Neural progenitor cell (in vitro differentiated cells): ENCODE measurements at regions not wholly inside any gene's neighbourhood (a gene's known extent, or its start where the extent isn't known, plus 50 kb on each side); places are given as distances from the start of the nearest gene placed in this dataset.

Experiments used
- DNase-seq: peaks from one replicate; pipeline ENCODE4 v3.0.0-alpha.2; 2016; ENCODE audit warnings: low spot score
- H2AFZ ChIP-seq: fragments of 200-600 bp; sonication (generic); replicated peaks from 2 replicates; pipeline ENCODE4 v1.6.1; 2016; ENCODE audit warnings: antibody characterized with exemption
- H3F3A ChIP-seq: fragments of 200-600 bp; sonication (generic); 2 replicates; pipeline ENCODE4 v1.6.1; 2016; ENCODE audit warnings: antibody characterized with exemption, low read depth
- H3K27ac ChIP-seq: fragments of 200-600 bp; sonication (generic); 2 replicates; pipeline ENCODE4 v1.5.1; 2016; ENCODE audit warnings: mild to moderate bottlenecking
- H3K27me3 ChIP-seq: fragments of 200-600 bp; sonication (generic); 2 replicates; pipeline ENCODE4 v1.6.1; 2016; ENCODE audit warnings: mild to moderate bottlenecking, moderate library complexity
- H3K36me3 ChIP-seq: fragments of 200-600 bp; sonication (generic); 2 replicates; pipeline ENCODE4 v1.5.1; 2016
- H3K4me1 ChIP-seq: fragments of 200-600 bp; sonication (generic); 2 replicates; pipeline ENCODE4 v1.6.1; 2016; ENCODE audit warnings: mixed run types
- H3K4me2 ChIP-seq: fragments of 200-600 bp; sonication (generic); 2 replicates; pipeline ENCODE4 v1.6.1; 2016
- H3K4me3 ChIP-seq: fragments of 200-600 bp; sonication (generic); 2 replicates; pipeline ENCODE4 v1.5.1; 2016
- H3K79me2 ChIP-seq: fragments of 200-600 bp; sonication (generic); 2 replicates; pipeline ENCODE4 v1.6.1; 2016; ENCODE audit warnings: low read depth
- H3K9ac ChIP-seq: fragments of 200-600 bp; sonication (generic); 2 replicates; pipeline ENCODE4 v1.6.1; 2016
- H3K9me3 ChIP-seq: fragments of 200-600 bp; sonication (generic); 2 replicates; pipeline ENCODE4 v1.5.1; 2016; ENCODE audit warnings: low read depth
- H4K20me1 ChIP-seq: fragments of 200-600 bp; sonication (generic); 2 replicates; pipeline ENCODE4 v1.6.1; 2016; ENCODE audit warnings: low read depth
- H3K27ac Mint-ChIP-seq: 3 replicates; pipeline ENCODE4 v1.8.0; 2021; ENCODE audit warnings: mixed read lengths
- H3K27me3 Mint-ChIP-seq: 2 replicates; pipeline ENCODE4 v1.8.0; 2022; ENCODE audit warnings: low read depth, mild to moderate bottlenecking, inconsistent platforms, moderate library complexity, mixed read lengths; ENCODE audit not compliant: insufficient read depth
- H3K36me3 Mint-ChIP-seq: 3 replicates; pipeline ENCODE4 v1.8.0; 2021; ENCODE audit warnings: mixed read lengths
- H3K4me1 Mint-ChIP-seq: 3 replicates; pipeline ENCODE4 v1.8.0; 2021; ENCODE audit warnings: mixed read lengths
- H3K4me3 Mint-ChIP-seq: 3 replicates; pipeline ENCODE4 v1.8.0; 2021; ENCODE audit warnings: mild to moderate bottlenecking, moderate library complexity, mixed read lengths
- H3K9me3 Mint-ChIP-seq: 3 replicates; pipeline ENCODE4 v1.8.0; 2020; ENCODE audit warnings: mixed read lengths
- CTCF ChIP-seq: fragments of 200-600 bp; sonication (generic); IDR thresholded peaks from 2 replicates; pipeline ENCODE4 v1.5.1; 2017; ENCODE audit warnings: antibody characterized with exemption, mild to moderate bottlenecking
- EZH2 ChIP-seq: fragments of 200-600 bp; sonication (generic); IDR thresholded peaks from 2 replicates; pipeline ENCODE4 v1.6.1; 2017; ENCODE audit warnings: antibody characterized with exemption, mild to moderate bottlenecking, moderate library complexity
- EZH2phosphoT487 ChIP-seq: fragments of 200-600 bp; sonication (generic); IDR thresholded peaks from 2 replicates; pipeline ENCODE4 v1.6.1; 2017; ENCODE audit warnings: antibody characterized with exemption

- Histone ChIP-seq H3K79me2 (no peaks in the 10 kb centered on the region), H3K9me3 (no peaks in the 10 kb centered on the region), H4K20me1 (no peaks in the 10 kb centered on the region), H3K9ac (no peak overlapping the region), H3F3A (no peaks in the 10 kb centered on the region), H2AFZ (no peak overlapping the region), H3K4me1 (no peaks in the 10 kb centered on the region), H3K36me3 (no peaks in the 10 kb centered on the region), H3K4me2 (no peak overlapping the region), H3K27ac (no peak overlapping the region), H3K27me3 (no peaks in the 10 kb centered on the region), H3K4me3 (no peak overlapping the region)
- no peak overlapping the region for H3K27ac Mint-ChIP-seq
- H3K27me3 Mint-ChIP-seq, result no peaks in the 10 kb centered on the region
- no peak overlapping the region for H3K4me3 Mint-ChIP-seq
- no peak for DNase-seq
- H3K4me1 Mint-ChIP-seq, result peaks cover 16% of the 10 kb centered on the region
- H3K36me3 Mint-ChIP-seq, result no peaks in the 10 kb centered on the region
- no peaks in the 10 kb centered on the region for H3K9me3 Mint-ChIP-seq
- TF ChIP-seq EZH2phosphoT487 (no peak), CTCF (no peak), EZH2 (no peak)
Observed at GRCh38 chr14:65153101-65153500, 50.8 kb upstream of the MAX start.

- Histone ChIP-seq H3K4me1 (no peaks in the 10 kb centered on the region), H3K9ac (no peak overlapping the region), H3K27ac (no peak overlapping the region), H2AFZ (peak overlapping the region; percentile 15), H3K27me3 (no peaks in the 10 kb centered on the region), H3K79me2 (no peaks in the 10 kb centered on the region), H3K4me2 (no peak overlapping the region), H3K4me3 (no peak overlapping the region), H3K36me3 (no peaks in the 10 kb centered on the region), H4K20me1 (no peaks in the 10 kb centered on the region), H3K9me3 (no peaks in the 10 kb centered on the region), H3F3A (no peaks in the 10 kb centered on the region)
- Mint-ChIP-seq H3K36me3 (no peaks in the 10 kb centered on the region), H3K27ac (no peak overlapping the region), H3K4me1 (peaks cover 4% of the 10 kb centered on the region), H3K27me3 (no peaks in the 10 kb centered on the region), H3K9me3 (no peaks in the 10 kb centered on the region), H3K4me3 (no peak overlapping the region)
- DNase-seq, result no peak
- TF ChIP-seq CTCF (no peak), EZH2phosphoT487 (no peak), EZH2 (no peak)
Observed at GRCh38 chr14:65156568-65157366, 54.5 kb upstream of the MAX start.

- H3K36me3 ChIP-seq, result no peaks in the 10 kb centered on the region
- no peaks in the 10 kb centered on the region for H3K27me3 ChIP-seq
- Mint-ChIP-seq H3K27me3 (no peaks in the 10 kb centered on the region), H3K36me3 (no peaks in the 10 kb centered on the region), H3K9me3 (no peaks in the 10 kb centered on the region), H3K4me3 (no peak overlapping the region), H3K27ac (no peak overlapping the region), H3K4me1 (peaks cover 4% of the 10 kb centered on the region)
- no peak overlapping the region for H3K9ac ChIP-seq
- no peak overlapping the region for H3K4me3 ChIP-seq
- no peak for DNase-seq
- H3K4me2 ChIP-seq, result no peak overlapping the region
- H3K79me2 ChIP-seq, result no peaks in the 10 kb centered on the region
- H4K20me1 ChIP-seq, result no peaks in the 10 kb centered on the region
- H3K27ac ChIP-seq, result no peak overlapping the region
- no peak overlapping the region for H2AFZ ChIP-seq
- TF ChIP-seq EZH2 (no peak), CTCF (no peak), EZH2phosphoT487 (no peak)
- H3K4me1 ChIP-seq, result no peaks in the 10 kb centered on the region
- H3K9me3 ChIP-seq, result no peaks in the 10 kb centered on the region
- H3F3A ChIP-seq, result peaks cover 2% of the 10 kb centered on the region
Observed at GRCh38 chr14:65159281-65160062, 57.2 kb upstream of the MAX start.
